Adrenal gland (tissue), 9 donors: ENCODE measurements at regions not wholly inside any gene's neighbourhood (a gene's known extent, or its start where the extent isn't known, plus 50 kb on each side); places are given as distances from the start of the nearest gene placed in this dataset.
A peak's percentile ranks its signal among the peaks of the same experiment; 100 is the strongest.

Experiments
- DNase-seq, 7 donors: peaks; one replicate each; pipeline ENCODE4 v3.0.0-alpha.2; 2019 to 2020
- H3K27ac ChIP-seq, 5 donors: fragments of 200-600 bp; sonication (generic) in 4 of 5; 1 replicate in 3 of 5; 2 replicates in 2 of 5; pipeline versions ENCODE4 v1.5.1 to v1.8.0; 2016 to 2020; ENCODE audit warnings: mild to moderate bottlenecking in 1 of 5
- H3K27me3 ChIP-seq: fragments of 200-600 bp; 2 replicates; pipeline ENCODE4 v1.8.0; 2021
- H3K36me3 ChIP-seq, 2 donors: fragments of 200-600 bp; replicated peaks in 1 of 2; 1 replicate in 1 of 2; 2 replicates in 1 of 2; pipeline versions ENCODE4 v1.5.1 to v1.8.0; 2018 to 2022
- H3K4me1 ChIP-seq, 2 donors: fragments of 200-600 bp; replicated peaks in 1 of 2; 1 replicate in 1 of 2; 2 replicates in 1 of 2; pipeline versions ENCODE4 v1.5.1 to v1.8.0; 2018 to 2021
- H3K4me3 ChIP-seq, 4 donors: fragments of 200-600 bp; sonication (generic) in 3 of 4; one replicate each; pipeline ENCODE4 v1.5.1; 2016 to 2018
- H3K9me3 ChIP-seq, 3 donors: fragments of 200-600 bp; sonication (generic) in 1 of 3; replicated peaks in 1 of 3; 1 replicate in 2 of 3; 2 replicates in 1 of 3; pipeline versions ENCODE4 v1.5.1 to v1.8.0; 2016 to 2021
- POLR2A ChIP-seq, 2 donors: fragments of 450-650 bp; IDR thresholded peaks; one replicate each; pipeline ENCODE4 v1.6.1; 2017; ENCODE audit warnings: antibody characterized with exemption in 2 of 2, mild to moderate bottlenecking in 2 of 2, moderate library complexity in 1 of 2
- WGBS, 4 donors: extraction: QIAGEN DNeasy Blood & Tissue Kit in 2 of 4; methylation state at CpG; one replicate each; pipeline versions ENCODE4 v1.1.5 to v1.1.7; 2013 to 2017; 5-methylcytosine and 5-hydroxymethylcytosine counted together
- intact Hi-C, 2 donors: fragments of 100-400 bp; cut with DNase I; formaldehyde crosslinking; loops; one replicate each; pipeline versions ENCODE4 v1.14.1 to v1.15.0; 2022 to 2023
- TF ChIP-seq, protein P1 (sequence below), 6 experiments: fragments of 450-650 bp in 4 of 6; fragments of 200-600 bp in 2 of 6; sonication (generic) in 1 of 6; IDR thresholded peaks; 1 replicate in 5 of 6; 2 replicates in 1 of 6; pipeline versions ENCODE4 v1.5.1 to v1.8.0; 2016 to 2021; ENCODE audit warnings: antibody characterized with exemption in 6 of 6, mild to moderate bottlenecking in 2 of 6, moderate library complexity in 1 of 6
- donor health status: healthy with polysubstance abuse.
- donor health status: Bipolar disorder and iron deficiency.
- donor health status: DM: yes; HTN: yes; CAD: no.
- donor health status: DM: no; HTN: no; CAD: no.
- donor health status: DM: no; HTN: no; CAD: no.

DNA sequence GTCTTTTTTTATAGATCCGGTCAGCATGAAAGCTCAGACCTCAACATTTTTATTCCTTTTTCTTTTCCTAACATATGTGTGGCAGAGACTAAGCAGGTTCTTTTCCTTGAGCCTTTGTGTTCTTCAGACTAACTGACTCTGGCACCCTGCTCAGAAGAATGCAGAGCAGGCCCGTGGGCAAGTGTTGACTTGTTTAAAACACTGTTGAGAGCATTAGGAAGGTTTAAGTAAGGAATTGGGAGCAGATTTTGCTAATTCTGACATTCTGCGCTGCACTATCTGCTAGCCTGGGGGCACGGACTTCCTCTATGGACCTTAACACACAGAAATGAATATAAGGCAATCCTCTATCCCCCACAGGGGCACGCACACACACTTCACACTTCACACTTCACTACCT is 182.5 kb upstream of the PIK3R1 start:
- no peak for DNase-seq
- H3K4me1 ChIP-seq = no peaks in the 10 kb centered on the region
- H3K27ac ChIP-seq = no peak overlapping the region
- TF ChIP-seq, protein P1, sequence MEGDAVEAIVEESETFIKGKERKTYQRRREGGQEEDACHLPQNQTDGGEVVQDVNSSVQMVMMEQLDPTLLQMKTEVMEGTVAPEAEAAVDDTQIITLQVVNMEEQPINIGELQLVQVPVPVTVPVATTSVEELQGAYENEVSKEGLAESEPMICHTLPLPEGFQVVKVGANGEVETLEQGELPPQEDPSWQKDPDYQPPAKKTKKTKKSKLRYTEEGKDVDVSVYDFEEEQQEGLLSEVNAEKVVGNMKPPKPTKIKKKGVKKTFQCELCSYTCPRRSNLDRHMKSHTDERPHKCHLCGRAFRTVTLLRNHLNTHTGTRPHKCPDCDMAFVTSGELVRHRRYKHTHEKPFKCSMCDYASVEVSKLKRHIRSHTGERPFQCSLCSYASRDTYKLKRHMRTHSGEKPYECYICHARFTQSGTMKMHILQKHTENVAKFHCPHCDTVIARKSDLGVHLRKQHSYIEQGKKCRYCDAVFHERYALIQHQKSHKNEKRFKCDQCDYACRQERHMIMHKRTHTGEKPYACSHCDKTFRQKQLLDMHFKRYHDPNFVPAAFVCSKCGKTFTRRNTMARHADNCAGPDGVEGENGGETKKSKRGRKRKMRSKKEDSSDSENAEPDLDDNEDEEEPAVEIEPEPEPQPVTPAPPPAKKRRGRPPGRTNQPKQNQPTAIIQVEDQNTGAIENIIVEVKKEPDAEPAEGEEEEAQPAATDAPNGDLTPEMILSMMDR (IDR thresholded peaks at IDR 0.05) = no peak
- TF ChIP-seq POLR2A (IDR thresholded peaks at IDR 0.05) = no peak
- 73 to 87% (median 83%) methylated on average over 5 of the region's 5 CpGs for WGBS, 4 donors
- H3K4me3 ChIP-seq = no peak overlapping the region
- no peaks in the 10 kb centered on the region for H3K9me3 ChIP-seq
- no peaks in the 10 kb centered on the region for H3K36me3 ChIP-seq
- H3K27me3 ChIP-seq = no peaks in the 10 kb centered on the region
- intact Hi-C loops = no loop called here

DNA sequence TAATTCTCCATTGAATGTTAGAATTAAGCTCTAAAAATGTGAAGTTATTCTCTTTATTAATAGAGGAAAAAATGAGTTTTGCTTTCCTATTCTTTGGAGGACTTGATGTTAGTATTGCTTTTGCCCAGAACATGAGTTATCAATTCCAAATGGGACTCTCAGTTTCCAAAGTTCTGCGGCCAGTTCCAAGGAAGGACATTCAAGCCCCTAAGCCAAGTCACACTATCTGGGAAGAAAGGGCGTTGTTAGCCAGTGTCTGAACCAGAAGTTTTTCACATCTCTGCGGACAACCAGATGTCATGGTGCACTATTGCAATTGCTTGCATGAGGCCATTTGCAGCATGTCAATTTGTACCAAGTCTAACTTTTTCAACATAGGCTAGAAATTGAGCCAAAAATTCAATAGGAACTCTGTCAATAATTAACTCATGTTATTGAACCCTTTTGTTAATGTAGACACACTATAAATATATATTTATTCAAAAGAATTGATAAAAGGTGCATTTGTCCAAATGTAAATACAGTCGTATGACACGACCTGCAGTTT is 183.3 kb upstream of the PIK3R1 start:
- no peaks in the 10 kb centered on the region for H3K36me3 ChIP-seq
- no peaks in the 10 kb centered on the region for H3K9me3 ChIP-seq
- H3K27me3 ChIP-seq = no peaks in the 10 kb centered on the region
- no peak for DNase-seq
- no peak overlapping the region for H3K4me3 ChIP-seq
- no peak for TF ChIP-seq POLR2A (IDR thresholded peaks at IDR 0.05)
- TF ChIP-seq, protein P1 (IDR thresholded peaks at IDR 0.05) = no peak
- intact Hi-C loops = no loop called here
- no peak overlapping the region for H3K27ac ChIP-seq
- H3K4me1 ChIP-seq = no peaks in the 10 kb centered on the region
- WGBS, 4 donors = 82 to 92% (median 87%) methylated on average over 5 of the region's 5 CpGs

DNA sequence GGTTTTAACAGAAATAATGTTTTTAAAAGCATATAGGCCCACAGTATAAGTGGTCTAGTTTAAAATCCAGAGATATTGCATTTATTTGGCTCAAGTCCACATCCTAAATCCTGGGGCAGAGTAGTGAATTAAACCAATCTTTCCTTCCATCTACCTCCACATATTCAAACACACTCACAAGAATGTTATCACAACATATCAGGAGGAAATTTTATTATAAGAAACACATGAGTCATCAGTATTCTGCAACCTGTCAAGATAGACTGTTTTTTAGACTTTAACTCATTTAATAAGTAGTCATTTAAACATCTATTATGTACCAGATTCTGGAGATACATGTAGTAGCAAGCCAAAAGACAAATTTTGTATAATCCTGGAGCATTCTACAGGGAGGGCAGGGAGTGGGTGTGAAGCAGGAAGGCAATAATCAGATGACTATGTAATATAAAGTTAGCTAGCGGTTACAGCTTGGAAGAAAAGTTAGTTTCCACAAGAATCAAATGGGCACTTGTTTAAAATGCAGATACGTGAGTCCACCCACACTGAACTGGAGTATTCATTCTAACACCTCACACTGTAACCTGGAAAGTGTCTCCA is 187.3 kb upstream of the PIK3R1 start:
- TF ChIP-seq POLR2A (IDR thresholded peaks at IDR 0.05) = no peak
- TF ChIP-seq, protein P1 (IDR thresholded peaks at IDR 0.05) = no peak
- Histone ChIP-seq H3K27me3 (no peaks in the 10 kb centered on the region), H3K4me1 (no peaks in the 10 kb centered on the region), H3K9me3 (no peaks in the 10 kb centered on the region), H3K36me3 (no peaks in the 10 kb centered on the region), H3K27ac (peak overlapping the region in 1 of 5 donors; percentile 44), H3K4me3 (no peak overlapping the region)
- DNase-seq = no peak
- intact Hi-C loops = no loop called here
- WGBS, 4 donors = 69 to 83% (median 82%) methylated on average over 2 of the region's 2 CpGs

DNA sequence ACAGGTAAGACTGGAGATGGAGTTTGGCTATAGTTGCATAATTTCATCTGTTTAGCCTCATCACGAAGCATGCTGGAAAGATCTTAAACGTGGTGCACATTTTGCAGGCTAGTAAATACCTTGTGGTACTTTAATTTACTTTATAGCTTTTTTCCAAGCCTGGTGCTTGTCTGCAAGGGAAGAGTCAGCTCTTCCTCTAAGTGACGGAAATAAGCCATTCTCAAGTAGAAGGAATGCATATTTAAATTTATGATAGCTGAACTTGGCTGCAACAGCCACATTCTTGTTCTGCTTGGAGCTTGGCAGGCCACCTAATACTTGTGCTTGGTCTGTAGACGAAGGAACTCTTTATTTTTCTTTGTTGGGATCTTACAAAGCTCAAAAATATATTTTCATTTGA is 188.0 kb upstream of the PIK3R1 start:
- Histone ChIP-seq H3K4me1 (no peaks in the 10 kb centered on the region), H3K9me3 (no peaks in the 10 kb centered on the region), H3K27ac (peak overlapping the region in 1 of 5 donors; percentile 67), H3K27me3 (no peaks in the 10 kb centered on the region), H3K4me3 (no peak overlapping the region), H3K36me3 (no peaks in the 10 kb centered on the region)
- 39 to 49% (median 42%) methylated on average over 4 of the region's 4 CpGs for WGBS, 4 donors
- peak in 3 of 7 donors; percentile 9 to 60 (median 17) for DNase-seq
- no peak for TF ChIP-seq POLR2A (IDR thresholded peaks at IDR 0.05)
- TF ChIP-seq, protein P1 (IDR thresholded peaks at IDR 0.05) = no peak
- intact Hi-C loops = no loop called here
